Neural progenitor cell (in vitro differentiated cells): ENCODE measurements at regions not wholly inside any gene's neighbourhood (a gene's known extent, or its start where the extent isn't known, plus 50 kb on each side); places are given as distances from the start of the nearest gene placed in this dataset.

Source experiments
- DNase-seq: peaks from one replicate; pipeline ENCODE4 v3.0.0-alpha.2; 2016; ENCODE audit warnings: low spot score
- H2AFZ ChIP-seq: fragments of 200-600 bp; sonication (generic); replicated peaks from 2 replicates; pipeline ENCODE4 v1.6.1; 2016; ENCODE audit warnings: antibody characterized with exemption
- H3F3A ChIP-seq: fragments of 200-600 bp; sonication (generic); 2 replicates; pipeline ENCODE4 v1.6.1; 2016; ENCODE audit warnings: antibody characterized with exemption, low read depth
- H3K27ac ChIP-seq: fragments of 200-600 bp; sonication (generic); 2 replicates; pipeline ENCODE4 v1.5.1; 2016; ENCODE audit warnings: mild to moderate bottlenecking
- H3K27me3 ChIP-seq: fragments of 200-600 bp; sonication (generic); 2 replicates; pipeline ENCODE4 v1.6.1; 2016; ENCODE audit warnings: mild to moderate bottlenecking, moderate library complexity
- H3K36me3 ChIP-seq: fragments of 200-600 bp; sonication (generic); 2 replicates; pipeline ENCODE4 v1.5.1; 2016
- H3K4me1 ChIP-seq: fragments of 200-600 bp; sonication (generic); 2 replicates; pipeline ENCODE4 v1.6.1; 2016; ENCODE audit warnings: mixed run types
- H3K4me2 ChIP-seq: fragments of 200-600 bp; sonication (generic); 2 replicates; pipeline ENCODE4 v1.6.1; 2016
- H3K4me3 ChIP-seq: fragments of 200-600 bp; sonication (generic); 2 replicates; pipeline ENCODE4 v1.5.1; 2016
- H3K79me2 ChIP-seq: fragments of 200-600 bp; sonication (generic); 2 replicates; pipeline ENCODE4 v1.6.1; 2016; ENCODE audit warnings: low read depth
- H3K9ac ChIP-seq: fragments of 200-600 bp; sonication (generic); 2 replicates; pipeline ENCODE4 v1.6.1; 2016
- H3K9me3 ChIP-seq: fragments of 200-600 bp; sonication (generic); 2 replicates; pipeline ENCODE4 v1.5.1; 2016; ENCODE audit warnings: low read depth
- H4K20me1 ChIP-seq: fragments of 200-600 bp; sonication (generic); 2 replicates; pipeline ENCODE4 v1.6.1; 2016; ENCODE audit warnings: low read depth
- H3K27ac Mint-ChIP-seq: 3 replicates; pipeline ENCODE4 v1.8.0; 2021; ENCODE audit warnings: mixed read lengths
- H3K27me3 Mint-ChIP-seq: 2 replicates; pipeline ENCODE4 v1.8.0; 2022; ENCODE audit warnings: low read depth, mild to moderate bottlenecking, inconsistent platforms, moderate library complexity, mixed read lengths; ENCODE audit not compliant: insufficient read depth
- H3K36me3 Mint-ChIP-seq: 3 replicates; pipeline ENCODE4 v1.8.0; 2021; ENCODE audit warnings: mixed read lengths
- H3K4me1 Mint-ChIP-seq: 3 replicates; pipeline ENCODE4 v1.8.0; 2021; ENCODE audit warnings: mixed read lengths
- H3K4me3 Mint-ChIP-seq: 3 replicates; pipeline ENCODE4 v1.8.0; 2021; ENCODE audit warnings: mild to moderate bottlenecking, moderate library complexity, mixed read lengths
- H3K9me3 Mint-ChIP-seq: 3 replicates; pipeline ENCODE4 v1.8.0; 2020; ENCODE audit warnings: mixed read lengths
- EZH2 ChIP-seq: fragments of 200-600 bp; sonication (generic); IDR thresholded peaks from 2 replicates; pipeline ENCODE4 v1.6.1; 2017; ENCODE audit warnings: antibody characterized with exemption, mild to moderate bottlenecking, moderate library complexity
- EZH2phosphoT487 ChIP-seq: fragments of 200-600 bp; sonication (generic); IDR thresholded peaks from 2 replicates; pipeline ENCODE4 v1.6.1; 2017; ENCODE audit warnings: antibody characterized with exemption
- TF ChIP-seq, protein P1 (sequence below): fragments of 200-600 bp; sonication (generic); IDR thresholded peaks from 2 replicates; pipeline ENCODE4 v1.5.1; 2017; ENCODE audit warnings: antibody characterized with exemption, mild to moderate bottlenecking

DNA sequence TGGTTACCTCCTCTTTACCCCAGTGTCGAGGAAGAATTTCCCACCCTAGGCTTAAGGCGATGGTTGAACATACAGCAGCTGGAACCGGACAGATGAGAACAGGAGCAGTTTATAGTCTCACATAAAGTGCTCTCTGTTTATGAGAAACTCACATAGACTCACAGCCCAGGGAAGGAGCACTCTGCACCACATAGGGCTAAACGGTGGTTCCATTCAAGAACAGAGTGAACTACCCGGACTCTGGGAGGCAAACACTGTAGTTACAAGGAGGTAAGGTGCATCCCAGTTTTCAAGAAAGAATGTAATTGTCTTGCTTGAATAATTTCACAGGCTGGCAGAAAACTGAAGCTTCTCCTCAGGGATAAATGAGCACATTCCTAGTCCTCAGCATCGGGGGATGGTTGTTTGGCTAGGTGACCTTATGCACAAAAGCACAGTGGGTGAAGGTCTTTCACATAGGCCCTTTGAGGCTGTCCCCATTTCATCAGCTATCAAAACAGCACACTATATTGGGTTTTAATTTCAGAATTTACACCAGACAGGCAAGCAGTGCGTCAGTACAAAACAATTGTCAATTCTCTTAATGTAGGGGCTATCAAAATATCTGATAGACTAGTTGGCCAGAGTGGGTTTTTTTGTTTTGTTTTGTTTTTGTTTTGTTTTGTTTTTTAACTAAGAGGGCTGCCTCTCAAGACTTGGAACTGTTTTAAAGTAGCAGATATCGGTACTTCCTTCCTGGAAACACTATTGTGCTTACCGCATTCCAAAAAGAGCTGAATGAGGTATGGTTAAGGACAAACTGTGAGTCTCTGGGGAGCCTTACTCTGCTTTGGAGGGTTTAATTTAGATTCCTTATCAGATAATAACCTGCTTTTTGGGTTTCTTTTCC lies 918.1 kb upstream of the CDH8 start:
- Histone ChIP-seq H3K27me3 (no peaks in the 10 kb centered on the region), H3K4me1 (peaks cover 45% of the 10 kb centered on the region), H3K27ac (peak overlapping the region; percentile 86), H3K9ac (no peak overlapping the region), H3F3A (peaks cover 31% of the 10 kb centered on the region), H2AFZ (peak overlapping the region; percentile 44), H3K4me3 (no peak overlapping the region), H3K36me3 (peaks cover 4% of the 10 kb centered on the region), H3K4me2 (peak overlapping the region; percentile 62), H4K20me1 (no peaks in the 10 kb centered on the region), H3K79me2 (no peaks in the 10 kb centered on the region), H3K9me3 (no peaks in the 10 kb centered on the region)
- TF ChIP-seq, protein P1, sequence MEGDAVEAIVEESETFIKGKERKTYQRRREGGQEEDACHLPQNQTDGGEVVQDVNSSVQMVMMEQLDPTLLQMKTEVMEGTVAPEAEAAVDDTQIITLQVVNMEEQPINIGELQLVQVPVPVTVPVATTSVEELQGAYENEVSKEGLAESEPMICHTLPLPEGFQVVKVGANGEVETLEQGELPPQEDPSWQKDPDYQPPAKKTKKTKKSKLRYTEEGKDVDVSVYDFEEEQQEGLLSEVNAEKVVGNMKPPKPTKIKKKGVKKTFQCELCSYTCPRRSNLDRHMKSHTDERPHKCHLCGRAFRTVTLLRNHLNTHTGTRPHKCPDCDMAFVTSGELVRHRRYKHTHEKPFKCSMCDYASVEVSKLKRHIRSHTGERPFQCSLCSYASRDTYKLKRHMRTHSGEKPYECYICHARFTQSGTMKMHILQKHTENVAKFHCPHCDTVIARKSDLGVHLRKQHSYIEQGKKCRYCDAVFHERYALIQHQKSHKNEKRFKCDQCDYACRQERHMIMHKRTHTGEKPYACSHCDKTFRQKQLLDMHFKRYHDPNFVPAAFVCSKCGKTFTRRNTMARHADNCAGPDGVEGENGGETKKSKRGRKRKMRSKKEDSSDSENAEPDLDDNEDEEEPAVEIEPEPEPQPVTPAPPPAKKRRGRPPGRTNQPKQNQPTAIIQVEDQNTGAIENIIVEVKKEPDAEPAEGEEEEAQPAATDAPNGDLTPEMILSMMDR: no peak
- TF ChIP-seq EZH2: no peak
- no peak for TF ChIP-seq EZH2phosphoT487
- Mint-ChIP-seq H3K36me3 (peaks cover 3% of the 10 kb centered on the region), H3K4me3 (peak overlapping the region; percentile 66), H3K27ac (peak overlapping the region; percentile 97), H3K4me1 (peaks cover 26% of the 10 kb centered on the region), H3K9me3 (peaks cover 23% of the 10 kb centered on the region), H3K27me3 (peaks cover 3% of the 10 kb centered on the region)
- DNase-seq: peak; percentile 65

DNA sequence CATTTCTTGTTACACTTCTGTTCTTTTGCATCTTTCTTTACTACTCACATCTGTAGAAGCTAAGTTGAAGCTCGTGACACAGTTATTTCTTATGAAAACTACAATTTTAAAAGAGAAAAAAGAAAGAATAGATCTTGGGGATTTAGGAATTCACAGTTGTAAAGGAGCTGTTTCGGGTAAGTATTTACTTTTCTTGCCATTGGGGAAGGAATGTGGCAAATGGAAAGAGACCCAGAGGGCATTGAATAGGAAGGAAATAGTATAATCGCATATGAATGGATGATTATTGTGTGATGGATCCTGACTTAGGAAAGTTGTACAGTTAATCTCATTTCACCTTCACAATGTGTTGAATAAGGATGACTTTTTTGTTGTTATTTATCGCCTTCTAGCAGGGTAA lies 914.1 kb upstream of the CDH8 start:
- Histone ChIP-seq H3K27me3 (no peaks in the 10 kb centered on the region), H3K9ac (no peak overlapping the region), H3K4me2 (peak overlapping the region; percentile 23), H3K27ac (no peak overlapping the region), H3K9me3 (no peaks in the 10 kb centered on the region), H3K79me2 (no peaks in the 10 kb centered on the region), H3K36me3 (no peaks in the 10 kb centered on the region), H2AFZ (peak overlapping the region; percentile 35), H3K4me1 (peaks cover 42% of the 10 kb centered on the region), H4K20me1 (no peaks in the 10 kb centered on the region), H3F3A (peaks cover 20% of the 10 kb centered on the region), H3K4me3 (no peak overlapping the region)
- no peak for DNase-seq
- H3K27me3 Mint-ChIP-seq: no peaks in the 10 kb centered on the region
- no peaks in the 10 kb centered on the region for H3K36me3 Mint-ChIP-seq
- no peak overlapping the region for H3K27ac Mint-ChIP-seq
- no peak for TF ChIP-seq EZH2phosphoT487
- TF ChIP-seq, protein P1: no peak
- no peak for TF ChIP-seq EZH2
- H3K4me1 Mint-ChIP-seq: peaks cover 26% of the 10 kb centered on the region
- H3K4me3 Mint-ChIP-seq: no peak overlapping the region
- peaks cover 18% of the 10 kb centered on the region for H3K9me3 Mint-ChIP-seq

- H3K79me2 ChIP-seq: no peaks in the 10 kb centered on the region
- peaks cover 1% of the 10 kb centered on the region for H3K36me3 Mint-ChIP-seq
- no peaks in the 10 kb centered on the region for H3K36me3 ChIP-seq
- peak overlapping the region; percentile 51 for H2AFZ ChIP-seq
- DNase-seq: peak; percentile 6
- no peak overlapping the region for H3K9ac ChIP-seq
- no peaks in the 10 kb centered on the region for H3K9me3 ChIP-seq
- TF ChIP-seq EZH2 (no peak), EZH2phosphoT487 (no peak)
- TF ChIP-seq, protein P1: no peak
- peaks cover 2% of the 10 kb centered on the region for H3K9me3 Mint-ChIP-seq
- no peak overlapping the region for H3K4me2 ChIP-seq
- H3K27ac ChIP-seq: no peak overlapping the region
- H3K4me1 Mint-ChIP-seq: peaks cover 9% of the 10 kb centered on the region
- H3K27me3 Mint-ChIP-seq: no peaks in the 10 kb centered on the region
- no peaks in the 10 kb centered on the region for H3F3A ChIP-seq
- no peaks in the 10 kb centered on the region for H4K20me1 ChIP-seq
- peaks cover 9% of the 10 kb centered on the region for H3K4me1 ChIP-seq
- no peaks in the 10 kb centered on the region for H3K27me3 ChIP-seq
- no peak overlapping the region for H3K4me3 Mint-ChIP-seq
- H3K4me3 ChIP-seq: no peak overlapping the region
- H3K27ac Mint-ChIP-seq: peak overlapping the region; percentile 61
Measured at GRCh38 chr16:62940569-62940968, 904.3 kb upstream of the CDH8 start.
